OCI-LY1 (cell line): ENCODE measurements at regions not wholly inside any gene's neighbourhood (a gene's known extent, or its start where the extent isn't known, plus 50 kb on each side); places are given as distances from the start of the nearest gene placed in this dataset.

Source experiments
- H2AFZ ChIP-seq: fragments of 200-600 bp; sonication (generic), shearing (Covaris generic); 2 replicates; pipeline ENCODE4 v1.6.0; 2014; ENCODE audit warnings: antibody characterized with exemption, mild to moderate bottlenecking, low read length
- H3F3A ChIP-seq: fragments of 200-600 bp; sonication (generic), shearing (Covaris generic); 2 replicates; pipeline ENCODE4 v1.6.0; 2014; ENCODE audit warnings: mild to moderate bottlenecking, antibody characterized with exemption, low read length, moderate library complexity; ENCODE audit not compliant: insufficient read depth
- H3K27ac ChIP-seq: fragments of 200-600 bp; sonication (generic); 2 replicates; pipeline ENCODE4 v1.5.1; 2014; ENCODE audit warnings: low read length, mixed run types, mild to moderate bottlenecking, low read depth; ENCODE audit not compliant: poor library complexity, severe bottlenecking
- H3K27me3 ChIP-seq: fragments of 200-600 bp; sonication (generic); 2 replicates; pipeline ENCODE4 v1.6.0; 2014; ENCODE audit warnings: antibody characterized with exemption, mild to moderate bottlenecking, low read length, moderate library complexity; ENCODE audit not compliant: insufficient read depth
- H3K36me3 ChIP-seq: fragments of 200-600 bp; sonication (generic); 2 replicates; pipeline ENCODE4 v1.6.1; 2014; ENCODE audit warnings: mild to moderate bottlenecking, antibody characterized with exemption, low read length, moderate library complexity, mixed read lengths; ENCODE audit not compliant: insufficient read depth
- H3K4me1 ChIP-seq: fragments of 200-600 bp; sonication (generic); 2 replicates; pipeline ENCODE4 v1.5.1; 2014; ENCODE audit warnings: mild to moderate bottlenecking, low read length, moderate library complexity; ENCODE audit not compliant: insufficient read depth, severe bottlenecking
- H3K4me2 ChIP-seq: fragments of 200-600 bp; sonication (generic), shearing (Covaris generic); 2 replicates; pipeline ENCODE4 v1.6.1; 2014; ENCODE audit warnings: low read length
- H3K4me3 ChIP-seq: fragments of 200-600 bp; sonication (generic); 2 replicates; pipeline ENCODE4 v1.5.1; 2014; ENCODE audit warnings: low read length, low read depth, mild to moderate bottlenecking, mixed read lengths; ENCODE audit not compliant: poor library complexity, severe bottlenecking
- H3K79me2 ChIP-seq: fragments of 200-600 bp; shearing (Covaris generic); 2 replicates; pipeline ENCODE4 v1.6.1; 2016; ENCODE audit warnings: mixed run types, low read length, mixed read lengths; ENCODE audit not compliant: insufficient read depth
- H3K9ac ChIP-seq: fragments of 200-600 bp; sonication (generic), shearing (Covaris generic); 2 replicates; pipeline ENCODE4 v1.6.1; 2014; ENCODE audit warnings: mild to moderate bottlenecking, low read length, mixed read lengths
- H3K9me2 ChIP-seq: fragments of 200-600 bp; sonication (generic), shearing (Covaris generic); 2 replicates; pipeline ENCODE4 v1.6.1; 2014; ENCODE audit warnings: low read depth, mild to moderate bottlenecking, low read length, mixed read lengths
- H3K9me3 ChIP-seq: fragments of 200-600 bp; shearing (Covaris generic); 2 replicates; pipeline ENCODE4 v1.6.1; 2014; ENCODE audit warnings: low read length, mixed read lengths
- H4K20me1 ChIP-seq: fragments of 200-600 bp; sonication (generic), shearing (Covaris generic); 2 replicates; pipeline ENCODE4 v1.6.0; 2016; ENCODE audit warnings: mild to moderate bottlenecking, low read length; ENCODE audit not compliant: insufficient read depth
- EZH2 ChIP-seq: fragments of 200-600 bp; sonication (generic), shearing (Covaris generic); IDR thresholded peaks from 2 replicates; pipeline ENCODE4 v1.8.0; 2017; ENCODE audit warnings: borderline replicate concordance, mixed run types, mild to moderate bottlenecking, antibody characterized with exemption, low read length, moderate library complexity, mixed read lengths
- TF ChIP-seq, protein P1 (sequence below): fragments of 200-600 bp; sonication (generic), shearing (Covaris generic); IDR thresholded peaks from 2 replicates; pipeline ENCODE4 v1.5.1; 2017; ENCODE audit warnings: mild to moderate bottlenecking, antibody characterized with exemption, low read length, moderate library complexity, mixed read lengths

DNA sequence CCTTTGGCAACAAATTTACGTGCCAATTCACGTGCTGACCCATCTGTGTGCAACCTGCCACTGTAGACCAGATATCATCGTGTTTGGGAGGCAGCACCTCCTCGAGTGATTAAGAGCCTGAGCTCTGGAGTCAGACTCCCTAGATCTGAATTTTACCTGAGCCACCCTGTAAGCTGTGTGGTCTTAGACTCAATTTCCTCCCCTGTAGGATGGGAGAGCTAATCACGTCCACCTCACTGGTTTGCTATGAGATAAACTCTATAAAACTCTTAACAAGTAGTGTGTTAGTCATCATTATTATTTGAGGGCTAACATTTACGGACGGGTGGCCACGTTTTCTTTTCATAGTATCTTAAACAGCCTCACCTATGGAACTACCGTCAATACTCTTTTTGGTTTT lies 220.0 kb upstream of the ADAMTSL1 start:
- Histone ChIP-seq H2AFZ (no peak overlapping the region), H3K27ac (no peak overlapping the region), H3F3A (no peaks in the 10 kb centered on the region)

GRCh38 chr9:18255158-18255629 lies 218.8 kb upstream of the ADAMTSL1 start:
- no peaks in the 10 kb centered on the region for H4K20me1 ChIP-seq

More for the DNA sequence above, 220.0 kb upstream of the ADAMTSL1 start:
- Histone ChIP-seq H3K4me1 (no peaks in the 10 kb centered on the region), H3K79me2 (no peaks in the 10 kb centered on the region), H3K4me2 (no peak overlapping the region), H3K36me3 (no peaks in the 10 kb centered on the region), H4K20me1 (no peaks in the 10 kb centered on the region), H3K9me3 (no peaks in the 10 kb centered on the region), H3K9me2 (no peaks in the 10 kb centered on the region), H3K9ac (no peak overlapping the region), H3K27me3 (no peaks in the 10 kb centered on the region), H3K4me3 (no peak overlapping the region)
- no peak for TF ChIP-seq EZH2
- TF ChIP-seq, protein P1, sequence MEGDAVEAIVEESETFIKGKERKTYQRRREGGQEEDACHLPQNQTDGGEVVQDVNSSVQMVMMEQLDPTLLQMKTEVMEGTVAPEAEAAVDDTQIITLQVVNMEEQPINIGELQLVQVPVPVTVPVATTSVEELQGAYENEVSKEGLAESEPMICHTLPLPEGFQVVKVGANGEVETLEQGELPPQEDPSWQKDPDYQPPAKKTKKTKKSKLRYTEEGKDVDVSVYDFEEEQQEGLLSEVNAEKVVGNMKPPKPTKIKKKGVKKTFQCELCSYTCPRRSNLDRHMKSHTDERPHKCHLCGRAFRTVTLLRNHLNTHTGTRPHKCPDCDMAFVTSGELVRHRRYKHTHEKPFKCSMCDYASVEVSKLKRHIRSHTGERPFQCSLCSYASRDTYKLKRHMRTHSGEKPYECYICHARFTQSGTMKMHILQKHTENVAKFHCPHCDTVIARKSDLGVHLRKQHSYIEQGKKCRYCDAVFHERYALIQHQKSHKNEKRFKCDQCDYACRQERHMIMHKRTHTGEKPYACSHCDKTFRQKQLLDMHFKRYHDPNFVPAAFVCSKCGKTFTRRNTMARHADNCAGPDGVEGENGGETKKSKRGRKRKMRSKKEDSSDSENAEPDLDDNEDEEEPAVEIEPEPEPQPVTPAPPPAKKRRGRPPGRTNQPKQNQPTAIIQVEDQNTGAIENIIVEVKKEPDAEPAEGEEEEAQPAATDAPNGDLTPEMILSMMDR, result no peak

DNA sequence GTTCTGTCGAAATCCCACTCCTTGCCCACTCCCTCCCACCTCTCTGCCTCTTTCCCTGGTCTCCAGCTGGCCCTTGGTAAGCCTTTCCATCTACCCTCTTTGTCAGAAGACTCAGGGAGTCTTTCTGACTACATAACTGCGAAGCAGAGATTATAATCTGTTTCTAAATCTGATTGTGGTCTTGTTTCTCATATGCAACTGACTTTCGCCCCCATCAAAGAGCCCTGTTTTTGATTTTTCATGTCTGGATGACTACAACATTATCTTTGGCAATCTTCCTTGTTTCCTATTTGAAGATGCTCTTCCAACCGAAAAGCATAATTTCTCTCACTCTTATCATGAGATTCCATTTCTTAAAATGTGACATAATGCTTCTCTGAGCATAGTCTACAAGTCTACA lies 218.2 kb upstream of the ADAMTSL1 start:
- no peaks in the 10 kb centered on the region for H3K4me1 ChIP-seq
- no peak overlapping the region for H3K9ac ChIP-seq
- no peak overlapping the region for H2AFZ ChIP-seq
- H3K27ac ChIP-seq, result no peak overlapping the region
- TF ChIP-seq, protein P1, result no peak
- no peak for TF ChIP-seq EZH2
- no peaks in the 10 kb centered on the region for H3K9me2 ChIP-seq
- no peaks in the 10 kb centered on the region for H3F3A ChIP-seq
- no peak overlapping the region for H3K4me3 ChIP-seq
- no peaks in the 10 kb centered on the region for H4K20me1 ChIP-seq
- no peaks in the 10 kb centered on the region for H3K27me3 ChIP-seq
- H3K4me2 ChIP-seq, result no peak overlapping the region
- H3K79me2 ChIP-seq, result no peaks in the 10 kb centered on the region
- H3K36me3 ChIP-seq, result no peaks in the 10 kb centered on the region
- H3K9me3 ChIP-seq, result no peaks in the 10 kb centered on the region

More at GRCh38 chr9:18255158-18255629, 218.8 kb upstream of the ADAMTSL1 start:
- Histone ChIP-seq H3K9me2 (no peaks in the 10 kb centered on the region), H3F3A (no peaks in the 10 kb centered on the region), H3K27me3 (no peaks in the 10 kb centered on the region), H3K9me3 (no peaks in the 10 kb centered on the region), H3K4me2 (no peak overlapping the region), H3K4me1 (no peaks in the 10 kb centered on the region), H3K79me2 (no peaks in the 10 kb centered on the region), H3K4me3 (no peak overlapping the region), H3K9ac (no peak overlapping the region), H3K36me3 (no peaks in the 10 kb centered on the region), H2AFZ (no peak overlapping the region), H3K27ac (no peak overlapping the region)
- no peak for TF ChIP-seq EZH2
- TF ChIP-seq, protein P1, result peak; percentile 89
